ENCODE measurements at regions not wholly inside any gene's neighbourhood (a gene's known extent, or its start where the extent isn't known, plus 50 kb on each side); places are given as distances from the start of the nearest gene placed in this dataset.

GRCh38 chr10:78336402-78336791 lies 302.7 kb downstream of the RPS24 start:
- no peak for TF ChIP-seq SUZ12 (IDR thresholded peaks at IDR 0.05)
- TF ChIP-seq FOXK2 (IDR thresholded peaks at IDR 0.05), result no peak
- no peak for TF ChIP-seq SP1 (IDR thresholded peaks at IDR 0.05)
- TF ChIP-seq ARNT (IDR thresholded peaks at IDR 0.05), result no peak
- no peak for TF ChIP-seq ELF4 (IDR thresholded peaks at IDR 0.05)
- TF ChIP-seq FOXA1 (IDR thresholded peaks at IDR 0.05), result no peak
- no peak for TF ChIP-seq TARDBP (IDR thresholded peaks at IDR 0.05)
- no peak for TF ChIP-seq BHLHE40 (IDR thresholded peaks at IDR 0.05; ENCODE audit: borderline replicate concordance)
- TF ChIP-seq HDGF (IDR thresholded peaks at IDR 0.05; ENCODE audit: borderline replicate concordance), result no peak
- TF ChIP-seq NFRKB (IDR thresholded peaks at IDR 0.05), result no peak

All from HEK293T (cell line).